T-helper 9 cell (primary cell): ENCODE measurements at regions not wholly inside any gene's neighbourhood (a gene's known extent, or its start where the extent isn't known, plus 50 kb on each side); places are given as distances from the start of the nearest gene placed in this dataset.

ENCODE experiments used
- DNase-seq: peaks from one replicate; pipeline ENCODE4 v3.0.0-alpha.2; 2020

GRCh38 chr5:89283728-89284493 is 400.9 kb upstream of the MEF2C start:
- DNase-seq, result no peak

- DNase-seq, result no peak
Measured at GRCh38 chr5:89282554-89283510, 399.8 kb upstream of the MEF2C start.

GRCh38 chr5:89281766-89282553 is 399.0 kb upstream of the MEF2C start:
- no peak for DNase-seq

GRCh38 chr5:89281211-89281610 is 398.2 kb upstream of the MEF2C start:
- DNase-seq, result no peak

GRCh38 chr5:89280103-89281037 is 397.4 kb upstream of the MEF2C start:
- no peak for DNase-seq

GRCh38 chr5:89279391-89280036 is 396.5 kb upstream of the MEF2C start:
- no peak for DNase-seq

GRCh38 chr5:89277816-89278215 is 394.8 kb upstream of the MEF2C start:
- no peak for DNase-seq

- no peak for DNase-seq
Measured at GRCh38 chr5:89276566-89277305, 393.8 kb upstream of the MEF2C start.

GRCh38 chr5:89275066-89275855 is 392.3 kb upstream of the MEF2C start:
- DNase-seq, result no peak

GRCh38 chr5:89273289-89273688 is 390.3 kb upstream of the MEF2C start:
- DNase-seq, result no peak

- DNase-seq, result no peak
Measured at GRCh38 chr5:89270901-89271300, 387.9 kb upstream of the MEF2C start.

- DNase-seq, result no peak
Measured at GRCh38 chr5:89269721-89270120, 386.7 kb upstream of the MEF2C start.

GRCh38 chr5:89268460-89268859 is 385.5 kb upstream of the MEF2C start:
- no peak for DNase-seq

- no peak for DNase-seq
Measured at GRCh38 chr5:89267788-89268187, 384.8 kb upstream of the MEF2C start.

GRCh38 chr5:89265511-89266179 is 382.7 kb upstream of the MEF2C start:
- no peak for DNase-seq

GRCh38 chr5:89263846-89264245 is 380.9 kb upstream of the MEF2C start:
- DNase-seq, result no peak

- no peak for DNase-seq
Measured at GRCh38 chr5:89262030-89262429, 379.0 kb upstream of the MEF2C start.

GRCh38 chr5:89260254-89260653 is 377.3 kb upstream of the MEF2C start:
- DNase-seq, result no peak

GRCh38 chr5:89255845-89256463 is 373.0 kb upstream of the MEF2C start:
- DNase-seq, result no peak
